NCI-H146 (cell line): ENCODE measurements at regions not wholly inside any gene's neighbourhood (a gene's known extent, or its start where the extent isn't known, plus 50 kb on each side); places are given as distances from the start of the nearest gene placed in this dataset.
"Not testable (repeated sequence)": the region's sequence is repeated elsewhere in the genome, so short reads cannot be mapped to it uniquely, and the experiment has no call there.

Source experiments
- DNase-seq: peaks from one replicate; lab custom pipeline; 2025; lab: John Stamatoyannopoulos, UW

DNA sequence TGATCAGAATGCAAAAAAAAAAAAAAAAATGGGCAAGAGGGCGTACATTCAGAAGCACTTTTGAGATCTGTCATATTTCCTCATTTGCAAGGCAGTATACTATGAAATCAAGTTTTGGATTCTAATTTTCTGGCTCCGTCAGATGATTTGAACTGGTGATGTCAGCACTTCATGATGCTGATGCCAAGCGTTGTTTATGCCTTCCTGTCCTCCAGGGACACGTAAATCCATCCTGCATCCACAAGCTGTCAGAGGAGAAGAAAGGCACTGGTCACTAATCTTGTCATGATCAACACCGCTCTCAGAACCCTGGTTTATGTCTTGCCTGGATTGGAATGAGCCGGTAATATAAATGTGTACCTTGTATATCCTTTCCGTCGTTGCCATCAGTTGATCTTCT lies 152.1 kb upstream of the EPHA3 start:
- DNase-seq = no peak

- no peak for DNase-seq
These were observed 149.5 kb upstream of the EPHA3 start for GRCh38 chr3:88957711-88958439.

GRCh38 chr3:88960019-88960418 lies 147.4 kb upstream of the EPHA3 start:
- no peak for DNase-seq

DNA sequence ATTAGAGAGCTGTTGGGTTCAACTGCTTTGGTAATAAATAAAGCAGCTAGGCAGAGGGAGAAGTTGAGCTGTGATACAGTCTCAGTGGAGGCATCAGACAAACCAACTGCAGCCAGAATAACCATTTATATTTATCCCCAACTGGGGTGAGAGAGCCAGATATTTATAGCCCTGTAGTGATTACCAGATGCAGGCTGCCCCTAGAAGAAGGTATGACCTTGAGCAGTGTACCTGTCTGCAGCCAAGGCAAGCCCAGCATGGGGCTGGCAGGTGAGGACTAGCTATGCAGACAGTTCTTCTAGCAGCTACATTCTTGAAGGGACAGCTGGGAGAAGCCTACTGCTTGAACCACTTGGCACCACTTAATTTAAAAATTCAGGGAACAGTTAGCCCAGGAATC lies 144.4 kb upstream of the EPHA3 start:
- DNase-seq = peak; percentile 0

DNA sequence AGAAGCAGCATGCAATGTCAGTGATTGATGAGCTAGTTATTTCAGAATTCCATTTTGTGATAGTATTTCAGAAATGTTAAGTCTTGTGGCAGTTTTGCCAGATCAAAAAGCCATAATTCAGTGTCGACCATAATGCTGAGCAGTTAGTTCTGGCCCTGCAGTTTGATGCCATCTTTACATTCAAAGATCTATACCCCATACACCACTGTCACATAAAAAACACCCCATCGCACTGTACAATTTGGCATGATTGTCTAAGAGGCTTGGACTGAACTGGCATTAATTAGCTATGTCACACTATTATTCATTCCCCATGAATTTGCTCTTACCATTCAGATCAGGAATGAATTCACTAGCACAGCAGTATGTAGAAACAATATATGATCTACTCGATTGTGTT lies 127.7 kb upstream of the EPHA3 start:
- DNase-seq = no peak

DNA sequence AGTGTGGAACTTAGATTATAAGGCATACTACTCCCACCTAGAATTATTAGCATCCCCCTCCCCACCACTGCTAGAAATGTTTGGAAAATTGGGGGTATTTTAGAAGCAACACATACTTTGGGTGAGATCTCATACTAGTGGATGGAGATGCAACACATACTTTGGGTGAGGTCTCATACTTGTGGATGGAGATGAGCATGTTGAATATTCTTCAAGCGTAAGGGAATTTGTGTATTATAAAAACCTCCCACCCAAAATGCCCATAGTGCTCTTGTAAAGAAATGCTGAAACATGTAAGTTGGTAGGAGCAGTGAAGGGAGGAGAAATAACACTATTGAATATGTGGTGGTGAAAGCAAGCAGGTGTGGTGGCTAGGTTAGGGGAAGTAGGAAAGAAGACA lies 124.0 kb upstream of the EPHA3 start:
- no peak for DNase-seq

GRCh38 chr3:88984256-88984655 lies 123.2 kb upstream of the EPHA3 start:
- DNase-seq = no peak

DNA sequence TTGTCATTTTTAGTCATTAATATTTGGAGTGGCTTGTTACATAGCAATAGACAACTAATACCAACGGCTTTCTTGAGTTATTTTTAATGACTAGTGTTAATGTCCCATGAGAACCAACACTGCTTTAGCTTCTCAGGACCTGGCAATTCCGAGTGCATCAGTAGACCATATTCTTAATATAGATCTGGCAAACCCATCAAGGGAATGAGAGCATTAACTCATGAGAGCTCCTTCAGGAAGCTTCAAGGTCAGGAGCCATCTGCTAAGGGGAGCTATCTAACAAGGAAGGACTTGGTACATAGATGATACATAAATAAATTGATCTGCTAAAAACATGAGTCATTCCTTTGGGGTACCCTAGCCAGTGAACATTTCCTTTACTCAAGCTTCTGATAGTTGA lies 122.6 kb upstream of the EPHA3 start:
- no peak for DNase-seq

DNA sequence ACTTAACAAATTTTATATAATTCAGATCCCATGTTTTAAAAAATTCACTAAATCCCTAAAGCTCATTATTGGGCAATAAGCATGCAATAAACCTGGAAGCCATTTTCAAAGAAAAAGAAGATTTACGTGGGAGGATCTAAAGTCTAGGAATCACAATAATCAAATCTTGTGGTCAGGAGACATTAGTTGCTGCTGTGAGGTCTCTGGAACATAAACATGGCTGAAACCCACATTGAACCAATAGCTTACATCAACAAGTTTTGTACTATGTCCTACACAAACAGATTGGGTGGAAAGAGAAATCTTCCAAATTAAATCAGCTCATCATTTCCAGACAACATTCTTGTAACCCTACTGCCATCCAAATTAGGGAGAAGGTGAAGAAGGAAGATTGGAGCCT lies 121.9 kb upstream of the EPHA3 start:
- no peak for DNase-seq

- DNase-seq = no peak
These were observed 120.6 kb upstream of the EPHA3 start for GRCh38 chr3:88986834-88987233.

- no peak for DNase-seq
These were observed 119.6 kb upstream of the EPHA3 start for GRCh38 chr3:88987776-88988175.

DNA sequence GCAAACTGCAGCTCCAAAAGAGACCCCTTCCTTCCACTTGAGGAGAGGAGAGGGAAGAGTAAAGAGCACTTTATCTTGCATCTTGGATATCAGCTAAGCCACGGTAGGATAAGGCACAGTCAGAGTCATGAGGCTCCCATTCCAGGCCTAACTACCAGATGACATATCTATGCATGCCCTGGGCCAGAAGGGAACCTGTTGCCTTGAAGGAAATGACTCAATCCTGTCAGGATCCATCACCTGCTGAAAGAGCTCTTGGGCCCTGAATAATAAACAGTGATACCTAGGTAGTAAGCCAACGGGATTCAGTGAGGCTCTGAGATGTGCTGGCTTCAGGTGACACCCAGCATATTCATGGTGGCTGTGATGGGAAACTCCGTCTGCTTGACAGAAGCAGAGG lies 118.5 kb upstream of the EPHA3 start:
- DNase-seq = no peak

DNA sequence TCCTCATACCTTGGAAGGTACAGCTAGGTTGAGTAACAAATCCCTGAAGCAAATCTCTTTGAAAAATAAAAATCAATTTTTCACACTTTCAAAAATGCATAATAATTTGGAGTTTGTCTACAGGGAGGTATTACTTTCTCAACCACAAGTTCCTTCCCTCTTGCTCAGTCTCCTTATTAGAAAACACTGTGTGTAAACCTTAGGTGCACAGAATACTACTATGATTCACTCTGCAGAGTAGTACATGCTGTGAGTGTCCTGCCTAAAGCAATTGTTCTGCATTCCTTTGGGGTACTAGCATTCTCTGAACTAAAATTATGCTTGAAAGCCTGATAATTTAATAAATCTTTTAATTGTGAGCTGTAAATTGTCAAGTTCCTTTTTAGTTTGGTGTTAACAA lies 115.9 kb upstream of the EPHA3 start:
- no peak for DNase-seq

DNA sequence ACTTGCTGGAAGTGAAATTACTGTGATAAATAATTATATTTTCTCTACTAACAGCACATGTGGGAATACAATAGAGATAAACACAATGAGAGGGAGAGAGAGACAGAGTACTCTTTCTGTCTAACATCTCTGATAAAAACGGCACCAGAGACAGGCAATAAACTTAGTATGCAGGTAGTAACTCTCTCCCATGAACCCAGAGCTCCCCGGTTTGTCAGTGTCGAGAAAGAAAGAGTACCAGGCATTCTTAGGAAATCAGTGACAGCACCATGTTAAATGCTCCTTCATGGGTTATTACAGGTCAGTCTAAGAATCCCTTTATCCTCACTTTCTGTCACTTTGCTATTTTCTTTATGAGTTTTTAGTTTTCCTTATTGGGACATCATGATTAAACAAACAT lies 110.7 kb upstream of the EPHA3 start:
- DNase-seq = peak; percentile 0

DNA sequence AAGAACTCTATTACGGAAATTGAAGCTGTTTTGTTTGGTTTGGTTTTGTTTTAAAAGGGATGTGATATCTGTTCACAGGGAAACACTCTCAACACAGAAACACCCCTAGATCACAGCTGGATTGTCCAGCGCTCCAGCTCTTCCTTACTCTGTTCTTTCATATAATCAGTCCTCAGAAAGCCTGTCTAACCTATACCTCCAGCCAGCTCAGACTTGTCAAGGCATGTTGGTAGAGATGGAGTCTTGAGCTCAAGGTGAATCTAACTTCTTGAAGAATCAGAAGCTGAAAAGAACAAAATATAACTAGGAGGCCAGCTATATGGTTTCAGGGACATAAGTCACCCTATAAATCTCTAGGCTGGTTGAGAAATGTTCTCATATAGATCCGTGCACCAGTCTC lies 110.2 kb upstream of the EPHA3 start:
- no peak for DNase-seq

DNA sequence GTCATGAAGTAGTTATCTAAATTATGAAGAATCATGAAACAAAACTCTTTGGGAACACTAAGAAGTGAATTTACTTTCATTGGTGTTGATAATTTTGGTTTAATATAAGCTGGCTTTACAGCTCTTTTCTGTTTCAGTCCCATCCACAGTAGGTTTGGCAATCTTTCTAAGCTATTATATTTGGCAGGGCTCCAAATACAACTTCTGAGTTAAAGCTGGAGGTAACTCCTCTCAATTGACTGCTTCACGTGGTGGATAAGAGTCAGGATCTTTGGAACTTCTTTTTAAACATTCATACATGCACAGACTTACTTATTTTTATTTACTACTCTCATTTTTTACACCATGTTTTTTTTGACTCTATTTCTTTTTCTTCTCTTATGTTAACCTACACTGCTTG lies 106.5 kb upstream of the EPHA3 start:
- no peak for DNase-seq

GRCh38 chr3:89002191-89002590 lies 105.2 kb upstream of the EPHA3 start:
- DNase-seq = no peak

DNA sequence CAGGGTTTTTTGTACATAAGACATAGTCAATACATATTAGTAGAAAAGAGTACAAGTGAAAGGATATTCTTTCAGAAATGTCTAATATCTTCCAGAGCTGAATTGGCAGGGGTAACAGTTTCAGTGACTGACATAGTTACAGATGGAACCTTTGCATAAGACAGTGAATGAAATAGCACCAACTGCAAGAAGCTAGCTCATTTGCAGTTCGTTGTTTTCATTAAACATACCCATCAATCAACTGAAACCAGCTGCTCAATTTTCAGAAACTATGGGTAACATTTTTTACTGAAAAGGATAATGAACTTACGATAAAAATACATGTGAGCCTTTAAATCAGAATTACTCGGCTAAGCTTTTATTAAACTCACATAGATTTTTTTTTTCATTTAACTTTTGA lies 93.9 kb upstream of the EPHA3 start:
- DNase-seq = no peak

- no peak for DNase-seq
These were observed 89.9 kb upstream of the EPHA3 start for GRCh38 chr3:89017531-89017930.

DNA sequence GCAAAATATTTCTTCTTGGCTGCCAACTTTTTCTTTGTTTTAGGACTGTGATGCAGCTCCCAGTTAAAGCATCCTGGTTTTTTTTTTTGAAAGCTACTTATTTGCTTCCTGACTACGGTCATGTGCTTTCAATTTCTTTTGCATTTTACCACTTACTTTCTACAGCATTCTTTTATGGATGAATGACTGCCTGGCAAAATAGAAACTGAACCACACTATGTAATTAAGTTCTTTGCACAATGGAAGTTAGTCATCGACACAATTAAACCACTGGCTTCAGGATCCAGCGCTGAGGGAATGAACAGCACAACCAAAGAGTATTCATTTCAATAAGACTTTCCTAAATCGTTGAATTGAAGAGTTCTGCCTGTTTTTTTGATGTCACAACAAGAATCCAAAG lies 82.2 kb upstream of the EPHA3 start:
- DNase-seq = no peak

DNA sequence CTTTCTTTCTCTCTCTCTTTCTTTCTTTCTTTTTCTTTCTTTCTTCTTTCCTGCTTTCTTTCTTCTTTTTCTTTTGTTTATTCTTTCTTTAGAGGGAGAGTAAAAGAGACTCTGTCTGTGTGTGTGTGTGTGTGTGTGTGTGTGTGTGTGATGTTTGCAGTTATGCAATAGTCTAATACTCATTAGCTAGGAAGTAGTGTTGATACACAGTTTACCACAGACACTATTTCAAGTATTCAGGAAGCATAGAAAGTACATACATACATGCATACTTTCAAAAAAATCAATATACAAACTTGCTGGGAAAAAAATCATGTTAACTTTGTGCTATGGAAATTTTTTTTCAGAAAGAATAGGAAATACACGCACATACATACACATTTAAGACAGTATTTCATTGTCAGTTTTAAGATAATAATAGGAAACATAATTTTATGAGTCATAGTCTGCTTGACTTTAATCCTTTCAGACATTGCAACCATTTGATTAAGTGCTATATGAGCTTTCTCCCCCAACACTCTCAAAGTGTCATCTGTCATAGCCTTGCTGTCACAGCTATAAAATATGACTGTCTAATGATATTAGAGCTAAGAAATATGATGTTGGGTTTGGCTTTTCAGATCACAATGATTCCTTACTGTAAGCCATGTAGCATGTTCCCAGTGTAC lies 74.9 kb upstream of the EPHA3 start:
- no peak for DNase-seq

DNA sequence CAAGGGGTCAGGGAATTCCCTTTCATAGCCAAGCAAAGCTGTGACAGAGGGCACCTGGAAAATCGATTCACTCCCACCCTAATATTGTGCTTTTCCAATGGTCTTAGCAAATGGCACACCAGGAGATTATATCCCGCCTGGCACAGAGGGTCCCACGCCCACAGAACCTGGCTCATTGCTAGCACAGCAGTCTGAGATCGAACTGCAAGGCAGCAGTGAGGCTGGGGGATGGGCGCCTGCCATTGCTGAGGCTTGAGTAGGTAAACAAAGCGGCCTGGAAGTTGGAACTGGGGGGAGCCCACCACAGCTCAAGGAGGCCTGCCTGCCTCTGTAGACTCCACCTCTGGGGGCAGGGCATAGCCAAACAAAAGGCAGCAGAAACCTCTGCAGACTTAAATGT lies 72.7 kb upstream of the EPHA3 start:
- not testable (repeated sequence) for DNase-seq

DNA sequence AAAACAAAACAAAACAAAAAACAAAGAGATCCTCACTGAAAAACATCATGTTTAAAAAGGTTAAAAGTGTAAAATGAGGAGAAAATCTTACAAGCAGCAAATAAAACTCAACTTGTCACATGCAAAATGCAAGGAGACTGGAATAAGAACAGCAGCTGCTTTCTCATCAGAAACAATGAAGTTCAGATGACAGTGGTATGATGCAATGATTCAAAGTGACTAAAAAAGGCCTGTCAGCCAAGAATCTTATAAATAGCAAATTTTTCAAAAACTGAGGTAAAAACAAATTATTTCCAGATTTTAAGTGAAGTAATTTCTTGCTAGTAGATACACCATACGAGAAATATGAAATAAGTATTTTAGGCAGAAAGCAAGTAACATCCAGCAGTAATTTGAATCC lies 68.6 kb upstream of the EPHA3 start:
- no peak for DNase-seq

DNA sequence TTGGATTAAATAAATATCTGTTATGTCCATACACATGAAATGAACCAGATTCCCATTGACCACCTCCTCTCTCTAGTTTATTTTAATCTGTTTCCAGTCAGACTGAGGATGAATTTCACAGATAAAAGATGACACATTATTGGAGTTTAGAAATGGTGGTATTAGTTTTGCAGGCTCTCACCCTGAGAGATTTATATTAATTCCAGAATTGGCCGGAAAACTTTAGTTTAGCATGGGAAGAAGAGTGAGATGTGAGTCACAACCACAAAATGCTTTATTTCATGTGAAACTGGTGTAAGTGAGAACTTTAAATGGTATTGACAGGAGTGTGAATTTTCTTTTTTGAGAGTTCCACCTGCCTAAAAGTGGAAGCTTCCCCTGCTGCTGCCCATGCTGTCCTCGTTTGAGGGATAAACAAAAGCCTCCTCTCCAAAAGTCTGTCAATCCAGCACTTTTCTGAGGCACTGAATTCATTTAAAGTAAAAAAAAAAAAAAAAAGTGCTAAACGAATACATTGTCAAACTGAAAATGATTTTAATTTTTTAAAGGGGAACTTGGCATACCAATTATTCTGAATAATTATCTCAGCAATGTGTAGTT lies 65.1 kb upstream of the EPHA3 start:
- DNase-seq = no peak
